SIG-M5 (cell line): ENCODE measurements at regions not wholly inside any gene's neighbourhood (a gene's known extent, or its start where the extent isn't known, plus 50 kb on each side); places are given as distances from the start of the nearest gene placed in this dataset.

Source experiments
- DNase-seq: peaks from one replicate; lab custom pipeline; 2025; lab: John Stamatoyannopoulos, UW

DNA sequence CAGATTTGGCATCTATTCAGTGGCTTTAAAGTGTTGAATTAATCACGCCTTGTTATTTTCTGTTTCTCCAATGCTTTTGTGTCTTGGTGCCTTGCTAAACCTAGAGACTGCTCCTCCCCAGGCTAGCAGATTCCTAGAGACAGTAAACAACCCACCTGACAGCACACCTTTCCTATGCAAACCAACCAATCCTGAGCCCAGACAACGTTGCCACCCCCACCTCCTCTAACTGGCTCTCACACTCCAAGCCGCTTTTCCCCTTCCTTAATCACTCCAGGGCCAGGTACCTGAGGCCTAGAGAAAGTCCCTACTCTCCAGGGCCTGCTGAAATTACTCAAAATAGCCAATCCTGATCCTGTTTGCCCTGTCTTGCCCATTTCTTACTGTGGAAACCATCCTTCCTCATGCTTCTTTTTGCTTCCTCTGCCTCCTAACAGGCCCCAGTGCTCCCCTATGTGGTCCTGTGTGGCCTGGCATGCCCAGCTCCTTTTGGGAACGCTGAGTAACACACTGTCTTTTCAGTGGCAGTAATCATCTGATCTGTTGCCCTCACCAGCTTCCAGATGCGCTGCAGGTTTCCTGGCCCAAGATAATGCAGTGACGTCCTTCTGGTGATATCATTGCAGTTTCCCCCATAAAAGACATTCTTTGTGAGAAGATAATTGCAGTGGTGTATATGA, 53.4 kb downstream of the GAS1 start:
- DNase-seq, result no peak

DNA sequence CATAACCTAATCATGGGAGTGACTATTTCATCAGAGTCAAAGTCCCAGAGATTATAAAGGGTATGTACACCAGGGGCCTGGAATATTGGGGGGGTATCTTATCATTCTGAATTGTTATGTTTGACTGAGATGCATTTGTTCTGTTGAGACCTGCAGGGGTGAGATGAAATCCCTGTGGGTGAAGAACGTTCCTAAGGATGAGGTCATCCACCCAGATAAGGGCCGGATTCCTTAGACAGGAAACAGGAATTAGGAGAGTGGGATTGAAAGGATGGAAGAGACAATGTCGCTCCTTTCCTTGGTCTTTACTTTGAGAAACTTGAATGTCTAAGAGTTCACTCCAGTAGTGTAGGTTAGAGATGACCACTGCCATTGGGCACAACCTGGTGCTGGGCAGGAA, 54.7 kb downstream of the GAS1 start:
- DNase-seq, result no peak

DNA sequence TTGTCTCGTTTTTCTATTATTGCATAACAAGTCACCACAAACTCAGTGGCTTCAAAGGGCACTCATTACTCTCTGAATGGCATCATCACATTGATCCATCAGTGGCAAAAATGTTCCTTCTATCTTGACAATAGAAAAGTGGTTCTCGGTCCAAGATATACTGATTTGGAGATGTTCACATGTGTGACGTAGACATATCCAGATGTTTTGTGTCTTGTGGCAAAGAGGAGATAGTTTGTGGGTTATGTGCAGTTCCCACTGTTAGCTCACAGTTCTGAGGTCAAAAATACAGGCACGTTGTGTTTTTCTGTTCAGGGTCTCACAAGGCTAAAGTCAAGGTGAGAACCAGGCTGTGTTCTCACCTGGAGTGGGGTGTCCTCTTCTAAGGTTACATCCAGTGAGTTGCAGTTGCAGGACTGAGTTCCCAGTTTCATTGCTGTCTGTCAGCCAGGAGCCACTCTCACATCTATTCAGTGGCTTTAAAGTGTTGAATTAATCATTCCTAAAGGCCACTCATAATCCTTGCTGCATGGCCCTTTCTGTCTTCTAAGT, 55.3 kb downstream of the GAS1 start:
- no peak for DNase-seq

DNA sequence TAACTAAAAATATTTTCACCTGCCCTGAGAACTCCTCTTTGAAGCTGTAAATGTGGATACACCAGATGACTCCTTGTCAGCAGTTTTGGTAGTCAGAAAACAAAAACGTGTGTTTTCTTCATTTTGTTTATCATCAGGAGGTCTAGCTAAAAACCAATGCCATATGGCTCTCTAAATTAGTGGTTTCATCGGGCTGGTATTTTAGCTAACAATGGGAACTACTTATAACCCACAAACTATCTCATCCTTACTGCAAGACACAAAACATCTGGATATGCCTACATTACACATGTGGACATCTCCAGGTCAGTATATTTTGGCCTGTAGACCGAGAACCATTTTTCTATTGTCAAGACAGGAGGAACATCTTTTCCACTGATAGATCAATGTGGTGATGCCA, 56.2 kb downstream of the GAS1 start:
- no peak for DNase-seq

DNA sequence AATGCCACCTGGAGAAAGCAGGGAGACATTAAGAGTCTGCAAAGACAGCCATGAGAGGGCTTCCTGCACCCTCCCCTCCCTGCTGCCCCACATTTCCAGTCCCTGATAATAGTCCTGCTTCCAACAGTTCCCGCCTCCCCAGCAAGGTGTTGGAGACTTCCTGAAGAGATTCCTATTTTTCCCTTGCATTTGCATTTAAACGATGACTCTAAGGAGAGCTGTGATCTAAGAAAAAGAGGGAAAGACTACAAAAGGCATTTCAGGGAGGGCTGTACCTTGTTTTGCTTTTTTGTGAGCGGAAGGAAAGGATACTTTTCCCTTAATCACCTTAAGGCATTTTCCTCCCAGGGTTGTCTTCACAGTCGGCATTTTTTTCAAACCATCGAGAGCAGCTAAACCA, 62.1 kb downstream of the GAS1 start:
- DNase-seq, result no peak

DNA sequence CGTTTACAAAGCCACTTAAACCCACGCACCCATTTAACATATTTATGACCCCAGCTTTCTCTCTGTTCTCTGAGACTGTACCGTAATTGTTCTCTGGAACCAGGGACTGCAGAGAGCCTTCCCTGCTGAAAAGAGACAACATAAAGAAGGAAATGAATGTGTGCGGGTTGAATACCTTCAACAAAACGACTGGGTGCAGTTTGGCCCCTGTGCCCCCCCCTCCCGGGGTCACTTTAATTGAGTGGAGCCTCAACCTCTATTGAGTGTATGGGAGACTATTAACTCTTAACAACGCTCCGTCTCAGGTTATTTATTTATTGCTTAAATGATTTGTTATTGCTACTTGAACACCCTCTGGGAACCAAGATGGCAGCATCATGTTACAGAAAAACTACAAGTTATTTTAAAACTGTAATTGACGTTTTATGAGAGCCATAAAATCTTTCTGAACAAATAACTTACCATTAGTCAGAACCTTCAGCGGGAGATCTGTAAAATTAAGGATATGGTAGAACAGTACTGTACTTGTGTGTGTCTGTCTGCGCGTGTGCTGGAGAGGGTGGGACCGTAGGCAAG, 70.6 kb downstream of the GAS1 start:
- no peak for DNase-seq

DNA sequence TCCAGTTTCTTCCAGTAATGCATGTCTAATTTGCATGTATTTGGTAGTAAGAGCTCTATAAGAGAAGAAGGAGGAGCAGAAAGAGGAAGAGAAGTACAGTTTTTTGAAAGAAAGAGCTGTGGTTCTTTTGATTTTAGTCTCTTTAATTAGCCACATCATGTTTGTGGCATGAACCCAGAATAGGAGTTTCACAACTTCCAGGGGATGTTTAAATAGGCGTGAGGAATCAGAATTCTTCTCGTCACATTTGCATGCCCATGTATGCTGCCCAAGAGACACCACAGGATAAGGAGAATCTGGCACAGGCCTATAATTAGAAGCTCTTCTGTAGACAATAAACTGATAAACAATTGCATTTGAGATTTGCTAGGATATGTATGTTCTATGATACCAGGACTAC, 78.7 kb downstream of the GAS1 start:
- DNase-seq, result no peak

DNA sequence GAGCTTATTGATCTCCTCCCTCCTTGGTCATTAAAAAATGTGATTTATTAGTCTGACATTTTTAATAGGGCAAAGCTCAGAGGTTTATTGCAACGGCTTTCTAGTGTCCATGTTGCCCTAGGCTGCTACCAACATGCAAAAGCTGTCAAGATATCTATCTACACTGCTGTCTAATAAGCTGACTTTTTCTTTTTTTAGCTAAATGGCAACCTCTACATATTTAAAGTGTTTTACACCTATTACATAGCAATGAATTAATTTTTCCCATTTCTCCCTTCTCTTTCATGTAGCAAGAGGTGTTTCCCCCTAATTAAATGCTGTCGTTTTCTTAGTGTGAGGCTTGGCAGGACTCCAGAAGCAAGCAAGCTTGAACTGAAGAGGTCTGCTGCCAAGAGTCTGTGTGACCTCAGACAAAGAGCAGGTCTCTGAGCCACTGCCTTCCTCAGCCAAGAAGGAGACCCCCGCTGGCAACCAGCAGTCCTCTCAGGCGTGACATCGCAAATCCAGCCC, 79.4 kb downstream of the GAS1 start:
- DNase-seq, result no peak

DNA sequence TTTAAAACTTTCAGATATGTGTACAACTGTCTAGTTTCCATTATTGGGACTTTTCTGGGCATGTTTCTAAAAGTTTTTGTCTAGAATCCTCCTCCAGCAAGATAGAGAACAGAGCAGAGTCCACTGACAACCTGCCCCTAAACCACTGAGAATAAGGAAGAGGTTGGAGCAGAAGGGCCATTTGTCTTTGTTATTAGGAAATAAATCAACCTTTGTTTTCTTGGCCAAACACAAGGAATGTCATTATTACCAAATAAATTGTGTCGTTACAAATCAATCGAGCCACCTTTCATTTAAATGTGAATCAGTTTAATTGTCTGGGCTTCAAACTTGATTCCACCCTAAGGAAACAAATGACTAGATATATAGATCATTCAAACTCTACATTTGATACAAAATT, 81.4 kb downstream of the GAS1 start:
- DNase-seq, result no peak

DNA sequence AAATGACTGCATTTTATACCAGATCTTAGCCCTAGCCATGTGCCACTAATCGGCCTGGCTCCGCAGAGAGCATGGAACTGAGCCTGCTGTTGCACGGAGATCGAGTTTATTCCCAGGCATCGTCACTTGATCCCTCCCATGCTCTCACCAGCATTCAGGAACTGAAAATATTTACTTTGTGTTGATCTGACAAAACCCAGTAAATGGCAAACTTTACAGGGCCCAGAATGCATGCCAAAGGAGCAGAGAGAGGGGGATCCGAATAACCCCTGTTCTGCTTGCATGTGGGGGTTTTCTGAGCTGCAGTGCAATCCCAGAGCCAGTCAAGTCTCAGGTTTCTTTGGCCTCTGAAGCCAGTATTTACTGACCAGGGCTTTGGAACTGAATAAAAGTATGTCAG, 87.3 kb downstream of the GAS1 start:
- DNase-seq, result no peak

DNA sequence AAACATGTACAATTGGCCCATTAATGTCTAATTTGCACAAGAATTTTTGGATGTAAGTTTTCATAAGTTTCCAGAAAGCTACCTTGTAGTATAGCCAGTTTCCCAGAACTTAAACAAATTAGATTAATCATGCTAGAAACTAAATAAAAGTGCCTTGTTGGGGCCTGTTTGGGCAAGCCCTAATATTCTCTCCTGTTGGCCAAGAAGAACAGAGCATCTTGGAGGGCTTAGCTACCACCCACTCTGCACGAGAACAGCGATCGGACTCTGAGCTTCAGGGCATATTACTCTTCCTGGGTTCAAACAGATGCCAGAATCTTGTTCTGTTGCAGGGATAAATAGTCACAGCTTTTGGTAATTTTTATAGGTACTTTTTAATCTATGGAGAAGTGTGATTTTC, 88.2 kb downstream of the GAS1 start:
- DNase-seq, result no peak

DNA sequence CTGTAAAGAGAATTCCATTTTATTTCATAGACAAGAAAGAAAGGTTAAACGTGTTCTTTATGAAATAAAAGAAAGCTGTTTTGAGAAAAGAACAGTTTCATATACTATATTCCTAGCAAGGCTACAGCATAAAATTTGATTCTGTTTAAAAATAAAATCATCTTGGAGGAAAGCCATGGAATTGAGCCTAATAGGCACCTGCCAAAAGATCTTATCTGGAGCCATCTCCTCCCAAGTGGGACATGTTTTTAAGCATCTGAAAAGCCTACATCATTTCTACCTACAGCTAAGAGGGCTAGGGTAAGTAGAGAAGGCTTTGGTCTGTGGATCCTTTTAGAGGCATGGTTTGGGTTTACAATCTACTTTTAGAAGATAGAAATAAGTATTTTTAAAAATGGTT, 89.3 kb downstream of the GAS1 start:
- DNase-seq, result no peak

DNA sequence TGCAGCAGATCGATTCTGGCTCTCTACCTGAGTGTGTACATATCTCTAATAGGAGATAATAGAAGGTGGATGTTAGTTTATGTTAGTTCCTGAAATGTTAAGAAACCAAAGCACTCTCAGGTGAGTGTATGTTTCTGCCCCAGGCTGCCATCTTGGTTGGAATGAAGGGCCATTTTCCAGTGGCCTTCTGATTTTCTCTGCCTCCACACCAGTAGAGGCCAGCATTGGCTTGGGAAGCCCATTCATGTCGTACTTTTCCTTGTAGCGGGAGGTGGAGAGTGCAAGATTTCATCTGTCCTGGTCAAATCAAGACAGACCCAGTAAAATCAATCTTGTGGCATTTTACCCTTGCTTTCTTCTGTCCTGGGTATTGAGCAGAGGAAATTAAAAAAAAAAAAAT, 91.0 kb downstream of the GAS1 start:
- no peak for DNase-seq

DNA sequence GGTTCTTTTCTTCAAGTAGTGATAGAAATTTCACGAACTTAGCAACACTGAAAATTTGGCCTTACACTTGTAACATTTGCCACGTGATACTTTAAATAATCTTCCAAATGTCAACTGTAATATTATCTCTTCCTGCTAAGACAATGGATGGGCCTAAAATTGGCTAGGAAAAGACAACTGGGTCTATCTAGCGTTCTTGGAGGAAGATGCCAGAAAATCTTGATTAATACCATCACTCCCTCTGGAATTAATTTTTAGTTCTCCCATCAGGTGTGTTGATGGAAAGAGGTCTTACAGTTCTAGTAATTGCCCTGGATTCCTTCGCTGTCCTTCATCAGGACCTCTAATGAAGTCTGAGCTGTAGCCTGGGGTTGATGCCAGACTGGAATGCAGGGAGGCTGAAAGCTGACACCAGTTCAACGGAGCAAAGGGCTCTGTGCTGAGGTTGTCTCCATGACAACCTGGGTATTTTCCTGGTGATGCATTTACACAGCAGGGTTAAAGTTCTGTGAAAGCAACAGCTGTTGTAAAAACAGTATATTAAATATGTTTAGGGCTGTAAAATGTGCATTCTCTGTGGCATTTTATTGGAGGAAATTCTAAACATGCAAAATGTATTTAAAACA, 92.3 kb downstream of the GAS1 start:
- DNase-seq, result no peak

DNA sequence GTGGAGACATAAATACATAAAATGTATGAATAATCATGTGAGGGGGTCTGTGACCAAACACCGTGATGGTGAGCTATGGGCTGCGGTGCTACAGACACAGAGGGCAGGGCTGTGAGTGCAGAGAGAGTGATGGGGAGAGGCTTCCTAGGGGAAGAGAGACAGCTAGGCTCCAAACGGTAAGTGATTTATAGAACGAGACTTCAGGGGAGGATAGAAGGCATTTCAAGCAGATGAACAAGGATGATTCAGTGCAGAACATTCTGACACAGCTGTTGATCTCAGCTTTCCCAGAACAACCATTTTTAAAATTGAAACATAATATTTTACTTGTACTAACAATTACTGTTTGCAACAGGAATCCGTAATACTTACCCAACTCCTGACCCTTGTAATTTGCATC, 100.7 kb downstream of the GAS1 start:
- no peak for DNase-seq

DNA sequence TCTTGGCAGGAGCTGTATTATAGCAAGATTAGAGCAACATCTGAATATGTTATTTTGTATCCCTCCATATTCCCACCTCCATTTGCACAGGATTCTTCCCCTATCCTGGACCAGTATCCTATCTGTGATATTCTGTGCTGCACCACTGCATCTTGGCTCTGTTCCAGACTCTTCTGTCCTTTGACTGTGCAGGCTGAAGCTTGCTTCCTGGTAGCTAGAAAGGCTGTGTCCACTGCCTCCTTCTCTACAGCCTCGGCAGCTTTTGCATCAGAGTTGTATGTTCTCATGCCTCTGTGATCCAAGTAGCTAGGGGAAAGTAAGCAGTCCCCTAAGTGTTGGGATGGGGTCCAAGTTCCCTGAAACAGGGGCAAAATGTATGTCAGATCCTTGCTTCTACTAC, 104.1 kb downstream of the GAS1 start:
- no peak for DNase-seq

DNA sequence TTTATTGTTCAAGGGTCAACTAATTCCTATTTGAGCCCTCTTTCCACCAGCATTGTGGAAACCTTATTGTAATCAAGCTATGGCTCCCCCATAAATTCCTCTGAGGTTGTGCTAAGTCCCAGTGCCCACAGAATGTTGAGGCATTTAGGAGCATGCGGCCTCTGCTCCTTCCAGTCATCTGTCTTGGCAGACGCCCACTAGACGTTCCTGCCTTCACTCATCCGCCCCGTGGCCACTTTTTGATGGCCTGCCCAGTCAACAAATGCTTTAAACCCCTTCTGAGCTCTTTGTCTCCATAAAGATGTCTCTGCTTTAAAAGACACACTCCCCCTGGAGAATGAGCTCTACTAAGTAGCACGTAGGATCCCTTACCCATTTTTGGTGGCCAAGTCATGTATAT, 104.7 kb downstream of the GAS1 start:
- DNase-seq, result no peak

DNA sequence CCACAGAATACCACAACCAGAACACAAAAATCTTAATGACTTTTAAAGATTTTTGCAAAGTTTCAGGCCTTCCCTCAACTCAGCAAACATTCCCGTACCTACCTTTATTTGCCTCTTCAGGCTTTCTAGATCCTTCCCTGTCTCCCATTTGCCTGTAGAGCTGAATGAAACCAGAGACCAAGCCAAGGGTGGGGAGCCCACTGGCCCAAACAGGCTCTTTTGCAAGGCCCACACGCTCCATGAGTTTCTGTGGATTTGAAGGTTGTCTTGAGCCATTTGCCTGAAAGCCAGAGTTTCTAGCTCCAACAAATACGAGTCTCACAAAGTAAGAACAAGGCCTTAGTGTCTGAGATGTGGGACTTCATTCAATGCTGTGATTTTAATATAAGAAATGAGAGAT, 107.8 kb downstream of the GAS1 start:
- DNase-seq, result no peak

DNA sequence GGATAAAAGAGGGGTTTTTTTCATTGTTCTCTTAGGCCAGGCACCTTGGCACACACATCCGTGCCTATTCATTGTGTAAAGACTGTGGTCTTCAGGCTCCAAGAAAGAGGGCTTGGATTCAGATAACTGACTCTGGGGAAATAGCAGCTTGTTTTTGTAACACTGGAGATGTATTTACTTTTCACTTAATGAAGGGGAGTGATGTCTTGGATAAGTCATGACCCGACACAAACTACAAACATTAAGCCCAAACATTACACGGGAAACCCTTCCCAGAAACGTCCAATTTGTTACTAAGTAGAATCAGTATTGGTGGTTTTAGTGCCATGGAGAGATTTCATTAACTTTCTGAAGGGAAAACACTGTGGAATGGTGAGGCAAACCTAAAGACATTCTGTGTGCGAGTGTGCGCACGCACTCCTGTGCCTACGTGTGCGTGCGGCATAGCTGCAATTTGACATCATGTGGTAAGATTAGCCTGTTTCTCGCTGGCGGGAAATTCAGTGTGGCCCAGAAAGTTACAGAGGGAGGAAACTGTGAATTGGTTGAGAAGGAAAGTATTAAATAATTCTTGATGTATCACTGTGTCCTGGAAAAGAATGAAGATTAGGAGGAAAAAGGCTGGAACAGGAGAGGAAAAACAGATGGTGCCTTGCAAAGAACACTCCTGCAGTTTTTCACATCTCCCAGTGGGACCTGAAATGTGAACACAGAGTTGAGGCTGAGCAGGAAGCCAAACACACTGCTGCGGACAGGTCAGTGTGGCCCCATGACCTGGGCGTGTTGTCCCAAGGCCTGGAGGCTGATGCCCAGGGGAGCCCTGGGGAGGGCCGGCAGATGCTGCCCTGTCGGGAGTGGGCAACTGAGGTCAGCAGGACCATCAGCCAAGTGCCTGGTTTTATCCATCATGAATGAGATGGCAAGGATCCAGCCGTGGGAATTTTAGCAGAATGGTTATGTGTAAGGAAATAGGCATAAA, 108.5 kb downstream of the GAS1 start:
- DNase-seq, result no peak

DNA sequence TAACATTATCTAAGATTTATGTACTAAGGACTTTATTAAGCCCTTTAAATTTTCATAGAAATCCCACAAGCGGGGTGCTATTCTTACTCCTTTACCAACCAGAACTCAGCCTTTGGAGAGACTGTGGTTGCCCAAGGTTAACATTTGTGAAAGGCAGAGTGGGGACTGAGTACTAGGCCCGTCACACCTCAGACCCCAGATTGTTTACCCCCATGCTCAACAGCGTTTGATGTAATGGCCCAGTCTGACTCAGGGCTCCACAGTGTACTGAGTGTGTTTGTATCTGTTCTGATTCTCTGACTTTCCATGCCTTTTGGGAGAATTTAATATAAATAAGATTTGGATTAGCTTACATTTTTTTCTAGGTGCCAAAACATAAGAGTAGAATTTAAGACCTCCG, 110.0 kb downstream of the GAS1 start:
- no peak for DNase-seq

DNA sequence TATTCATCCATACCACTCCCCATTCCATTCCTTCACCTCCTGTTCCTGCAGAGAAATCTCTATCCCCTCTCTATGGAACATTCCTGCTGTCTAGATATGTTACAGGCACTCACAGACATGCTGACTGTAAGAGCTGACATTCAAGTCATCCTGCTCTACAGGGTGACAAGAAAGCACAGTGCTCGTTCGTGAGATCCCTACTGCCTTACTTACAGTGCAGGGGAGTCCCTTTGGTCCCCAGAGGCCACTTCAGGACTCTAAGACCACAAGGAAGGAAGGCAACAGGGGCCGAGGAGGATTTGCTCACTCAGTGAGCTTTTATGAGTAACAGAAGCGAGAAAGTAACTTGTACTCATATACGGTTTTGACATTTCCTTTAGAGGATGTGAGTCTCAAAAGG, 110.5 kb downstream of the GAS1 start:
- no peak for DNase-seq

DNA sequence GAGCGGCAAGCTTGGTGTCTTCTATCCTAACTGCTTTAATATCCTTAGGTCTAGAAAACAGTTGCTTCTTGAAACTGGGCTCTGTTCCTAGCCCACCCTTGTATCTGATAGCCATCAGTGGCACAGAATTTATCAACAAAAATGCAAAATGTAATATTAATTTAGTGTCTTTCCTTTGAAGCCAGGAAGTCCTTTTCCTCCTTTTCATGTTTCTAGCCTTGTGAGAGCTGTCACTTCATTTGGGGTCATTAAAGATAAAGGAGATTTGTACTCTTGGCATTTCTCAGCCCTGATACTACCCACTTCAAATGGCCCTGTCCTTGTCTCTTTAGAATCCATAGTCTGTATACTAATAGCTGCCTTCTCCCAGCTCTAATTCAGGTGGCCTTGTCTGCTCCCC, 111.0 kb downstream of the GAS1 start:
- no peak for DNase-seq
